SK-N-SH (cell line): ENCODE measurements at regions not wholly inside any gene's neighbourhood (a gene's known extent, or its start where the extent isn't known, plus 50 kb on each side); places are given as distances from the start of the nearest gene placed in this dataset.

Experiments
- CTCF ChIA-PET: fragments of 300-600, 350-600 bp; formaldehyde crosslinking; extraction: SDS; loops from one replicate; lab custom pipeline; 2021; lab: Yijun Ruan, JAX
- POLR2A ChIA-PET: fragments of 350-600 bp; sonication (Branson Sonifier 250); formaldehyde crosslinking; extraction: SDS; loops from one replicate; lab custom pipeline; 2020; ENCODE audit warnings: antibody characterized with exemption, inconsistent platforms; lab: Yijun Ruan, JAX
- DNase-seq: peaks from one replicate; pipeline ENCODE4 v3.0.0; 2012
- H2AFZ ChIP-seq: fragments of 200-600 bp; sonication (generic); 2 replicates; pipeline ENCODE4 v1.8.1; 2016; ENCODE audit warnings: antibody characterized with exemption, mild to moderate bottlenecking, low read depth
- H3F3A ChIP-seq: fragments of 200-600 bp; sonication (generic); replicated peaks from 2 replicates; pipeline ENCODE3; 2016; ENCODE audit warnings: antibody characterized with exemption, mild to moderate bottlenecking; ENCODE audit not compliant: insufficient read depth
- H3K27ac ChIP-seq, 2 experiments: fragments of 200-500 bp in 1 of 2; fragments of 200-600 bp in 1 of 2; sonication (Bioruptor generic) in 1 of 2; sonication (generic), shearing (Covaris generic) in 1 of 2; 2 replicates each; pipeline versions ENCODE4 v1.5.1 to v1.6.1; 2014 to 2016; ENCODE audit warnings: low read depth in 2 of 2, inconsistent platforms in 1 of 2, low read length in 1 of 2, mild to moderate bottlenecking in 1 of 2, mixed read lengths in 1 of 2
- H3K27me3 ChIP-seq: fragments of 200-600 bp; sonication (generic), shearing (Covaris generic); 2 replicates; pipeline ENCODE4 v1.6.1; 2016; ENCODE audit warnings: mixed run types; ENCODE audit not compliant: insufficient read depth
- H3K36me3 ChIP-seq, 2 experiments: fragments of 200-500 bp in 1 of 2; fragments of 200-600 bp in 1 of 2; sonication (Bioruptor generic) in 1 of 2; sonication (generic) in 1 of 2; replicated peaks in 1 of 2; 2 replicates each; pipeline versions ENCODE3 to v1.5.1; 2014 to 2016; ENCODE audit warnings: low read length in 1 of 2, mild to moderate bottlenecking in 1 of 2; ENCODE audit not compliant: insufficient read depth in 2 of 2, control insufficient read depth in 1 of 2
- H3K4me1 ChIP-seq, 2 experiments: fragments of 200-500 bp in 1 of 2; fragments of 200-600 bp in 1 of 2; sonication (Bioruptor generic) in 1 of 2; sonication (generic), shearing (Covaris generic) in 1 of 2; 2 replicates each; pipeline versions ENCODE4 v1.5.1 to v1.6.1; 2014 to 2016; ENCODE audit warnings: low read depth in 1 of 2, low read length in 1 of 2, mixed run types in 1 of 2; ENCODE audit not compliant: insufficient read depth in 2 of 2, control insufficient read depth in 1 of 2
- H3K4me2 ChIP-seq: fragments of 200-600 bp; sonication (generic), shearing (Covaris generic); 2 replicates; pipeline ENCODE4 v1.6.1; 2017; ENCODE audit warnings: mixed run types
- H3K4me3 ChIP-seq, 2 experiments: fragments of 200-500 bp in 1 of 2; fragments of 200-600 bp in 1 of 2; sonication (Bioruptor generic) in 1 of 2; sonication (generic), shearing (Covaris generic) in 1 of 2; 2 replicates each; pipeline versions ENCODE4 v1.5.1 to v1.8.1; 2014 to 2016; ENCODE audit warnings: low read depth in 2 of 2, inconsistent platforms in 1 of 2, low read length in 1 of 2, mild to moderate bottlenecking in 1 of 2, mixed read lengths in 1 of 2, moderate library complexity in 1 of 2
- H3K79me2 ChIP-seq: fragments of 200-600 bp; sonication (generic); 2 replicates; pipeline ENCODE4 v1.8.1; 2017; ENCODE audit warnings: mild to moderate bottlenecking; ENCODE audit not compliant: insufficient read depth
- H3K9ac ChIP-seq: fragments of 200-600 bp; sonication (generic); 2 replicates; pipeline ENCODE4 v1.6.1; 2017; ENCODE audit warnings: mixed run types
- H3K9me2 ChIP-seq: fragments of 200-600 bp; sonication (generic); 2 replicates; pipeline ENCODE4 v1.6.1; 2017; ENCODE audit warnings: mixed run types
- H3K9me3 ChIP-seq: fragments of 200-600 bp; sonication (generic); 2 replicates; pipeline ENCODE4 v1.6.1; 2017; ENCODE audit warnings: mixed run types, mild to moderate bottlenecking, moderate library complexity
- H4K20me1 ChIP-seq: fragments of 200-600 bp; sonication (generic); 2 replicates; pipeline ENCODE4 v1.6.1; 2017; ENCODE audit warnings: mild to moderate bottlenecking, mixed run types; ENCODE audit not compliant: insufficient read depth
- EP300 ChIP-seq, 2 experiments: IDR thresholded peaks; 2 replicates each; pipeline versions ENCODE4 v1.4.0 to v1.6.1; 2012; ENCODE audit warnings: borderline replicate concordance in 1 of 2, low read depth in 1 of 2, low read length in 1 of 2
- FOSL2 ChIP-seq: IDR thresholded peaks from 2 replicates; pipeline ENCODE4 v1.4.0; 2012; ENCODE audit warnings: low read depth, mild to moderate bottlenecking, moderate library complexity, borderline replicate concordance
- GABPA ChIP-seq: IDR thresholded peaks from 2 replicates; pipeline ENCODE4 v1.4.0; 2012; ENCODE audit warnings: low read depth, mild to moderate bottlenecking
- GATA2 ChIP-seq: sonication (generic); formaldehyde crosslinking; IDR thresholded peaks from 2 replicates; pipeline ENCODE4 v1.5.0; 2020; ENCODE audit warnings: mild to moderate bottlenecking, missing genetic modification reagents
- MXI1 ChIP-seq: IDR thresholded peaks from 2 replicates; pipeline ENCODE4 v1.6.1; 2012; ENCODE audit warnings: mild to moderate bottlenecking, low read depth, low read length, improper control_type of control experiment
- NFIC ChIP-seq: IDR thresholded peaks from 2 replicates; pipeline ENCODE4 v1.4.0; 2012; ENCODE audit warnings: borderline replicate concordance
- NRF1 ChIP-seq: IDR thresholded peaks from 2 replicates; pipeline ENCODE4 v1.6.1; 2012; ENCODE audit warnings: low read depth, mild to moderate bottlenecking, low read length
- RAD21 ChIP-seq: IDR thresholded peaks from 2 replicates; pipeline ENCODE4 v1.6.1; 2012; ENCODE audit warnings: mild to moderate bottlenecking, low read length
- RCOR1 ChIP-seq: fragments of 150-350 bp; IDR thresholded peaks from 2 replicates; pipeline ENCODE4 v1.6.1; 2017; ENCODE audit warnings: antibody characterized with exemption, low read length
- SMC3 ChIP-seq: IDR thresholded peaks from 2 replicates; pipeline ENCODE4 v1.6.1; 2012; ENCODE audit warnings: low read depth, low read length, improper control_type of control experiment
- TCF12 ChIP-seq: IDR thresholded peaks from 2 replicates; pipeline ENCODE4 v1.4.0; 2012
- TEAD4 ChIP-seq: IDR thresholded peaks from 2 replicates; pipeline ENCODE4 v1.4.0; 2012; ENCODE audit warnings: mild to moderate bottlenecking, borderline replicate concordance; ENCODE audit not compliant: insufficient read depth
- ZBTB33 ChIP-seq: IDR thresholded peaks from 2 replicates; pipeline ENCODE4 v1.4.0; 2012; ENCODE audit warnings: low read depth, borderline replicate concordance
- WGBS: methylation state at CpG from one replicate; pipeline ENCODE4 v1.1.6; 2017; ENCODE audit warnings: low lambda C conversion rate; 5-methylcytosine and 5-hydroxymethylcytosine counted together
- TF ChIP-seq, protein P1 (sequence below): IDR thresholded peaks from 2 replicates; pipeline ENCODE4 v1.4.0; 2012; ENCODE audit warnings: low read depth

DNA sequence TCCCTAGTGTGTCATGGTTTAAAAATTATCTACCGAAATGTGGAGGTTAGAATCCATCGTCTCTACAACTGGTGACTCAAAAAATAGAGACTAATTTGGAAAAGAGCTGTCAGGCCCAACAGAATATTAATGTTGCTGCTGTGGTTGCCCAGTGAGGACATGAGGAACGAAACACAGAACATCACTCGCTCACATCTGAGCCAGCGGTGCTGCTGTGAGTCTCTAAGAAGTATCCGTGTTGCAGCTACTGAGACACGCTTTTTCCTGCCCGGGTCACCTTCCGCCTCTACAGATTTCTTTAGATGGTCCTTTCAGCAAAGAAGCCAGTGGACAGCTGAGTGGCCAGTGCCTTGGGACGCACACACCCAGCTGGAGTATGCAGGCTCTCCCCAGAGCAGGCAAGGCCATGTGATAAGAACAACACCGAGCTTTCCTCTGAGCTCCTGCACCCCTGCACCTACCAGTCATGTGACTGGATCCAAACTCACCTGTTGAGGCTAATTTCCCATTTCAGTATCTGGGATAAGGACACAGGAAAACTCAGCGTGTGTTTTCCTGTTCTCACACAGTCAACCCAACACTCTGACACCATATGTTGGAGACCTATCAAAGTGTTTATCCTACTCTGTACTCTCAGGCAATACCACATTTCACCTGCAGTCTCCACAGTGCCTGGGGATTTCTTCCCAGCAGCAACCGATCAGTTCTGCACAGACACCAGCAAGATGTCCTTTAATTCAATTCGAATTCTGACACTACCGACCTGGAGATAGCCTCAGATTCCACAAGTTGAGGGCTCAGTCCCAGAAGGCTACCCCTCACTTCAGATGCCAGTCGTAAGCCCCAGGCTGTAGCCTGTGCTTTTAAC lies 119.0 kb upstream of the RPS6KA2 start (continued):
- no peak for TF ChIP-seq NFIC
- no peak for TF ChIP-seq FOSL2
- TF ChIP-seq RCOR1: no peak
- no peak for TF ChIP-seq TEAD4
- TF ChIP-seq TCF12: no peak
- TF ChIP-seq GABPA: no peak
- no peak for TF ChIP-seq NRF1

DNA sequence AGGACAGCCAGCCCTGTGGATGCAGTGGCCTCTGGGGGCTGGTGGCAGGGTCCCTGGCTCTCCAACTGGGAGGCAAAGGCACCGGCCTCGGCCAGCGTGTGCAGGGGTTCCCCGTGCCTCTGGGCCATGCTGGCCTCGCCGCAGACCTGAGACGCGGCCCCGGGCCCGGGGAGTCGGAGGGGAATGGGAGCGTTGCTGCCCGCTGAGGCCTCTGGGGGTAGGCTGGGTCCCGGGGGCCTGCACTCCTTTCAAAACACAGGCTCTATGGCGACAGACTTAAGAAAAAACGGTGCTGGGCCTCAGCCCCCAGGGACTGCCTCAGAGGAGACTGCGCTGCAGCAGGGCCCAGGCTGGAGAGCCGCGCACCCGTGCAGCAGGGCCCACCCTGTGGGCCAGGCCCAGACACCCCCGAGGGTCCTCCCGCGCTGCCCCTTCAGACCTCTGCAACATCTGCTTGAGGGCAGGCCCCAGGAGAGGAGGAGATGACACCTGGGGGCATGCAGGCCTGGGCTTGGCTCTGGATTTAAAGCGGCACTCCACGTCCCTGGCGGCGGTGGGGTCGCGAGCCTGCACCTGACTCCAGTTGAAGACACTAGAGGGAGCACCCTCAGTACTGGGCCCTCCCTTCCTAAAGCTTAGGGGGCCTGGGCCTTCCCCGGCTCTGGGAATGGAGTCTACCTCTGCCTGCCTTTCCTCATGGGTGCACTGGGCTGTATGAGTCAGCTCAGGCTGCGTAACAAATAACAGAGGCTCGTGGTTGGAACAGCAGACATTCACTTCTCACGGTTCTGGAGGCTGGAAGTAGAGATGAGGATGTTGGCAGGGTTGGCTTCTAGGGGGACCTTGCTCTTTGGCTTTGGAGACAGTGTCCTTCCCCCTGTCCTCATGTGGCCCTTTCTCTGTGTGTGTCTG lies 117.4 kb upstream of the RPS6KA2 start:
- no peaks in the 10 kb centered on the region for H4K20me1 ChIP-seq
- H3K79me2 ChIP-seq: no peaks in the 10 kb centered on the region
- H3K27ac ChIP-seq: no peak overlapping the region
- H3F3A ChIP-seq: no peaks in the 10 kb centered on the region
- no peak for DNase-seq
- CTCF ChIA-PET: no interaction called here
- no peaks in the 10 kb centered on the region for H3K9me3 ChIP-seq
- POLR2A ChIA-PET: no interaction called here
- H3K9ac ChIP-seq: no peak overlapping the region
- WGBS: 89% methylated on average over 14 of the region's 33 CpGs
- no peaks in the 10 kb centered on the region for H3K9me2 ChIP-seq
- no peaks in the 10 kb centered on the region for H3K27me3 ChIP-seq
- no peak overlapping the region for H3K4me3 ChIP-seq
- H3K36me3 ChIP-seq: no peaks in the 10 kb centered on the region
- TF ChIP-seq EP300 (IDR thresholded peaks at IDR 0.05; ENCODE audit: borderline replicate concordance in 1 of 2, low read depth in 1 of 2, low read length in 1 of 2): no peak
- no peak overlapping the region for H2AFZ ChIP-seq
- no peak overlapping the region for H3K4me2 ChIP-seq
- H3K4me1 ChIP-seq: peaks cover 0 to 16% of the 10 kb centered on the region in 2 experiments; a peak in 1 of 4 replicates

DNA sequence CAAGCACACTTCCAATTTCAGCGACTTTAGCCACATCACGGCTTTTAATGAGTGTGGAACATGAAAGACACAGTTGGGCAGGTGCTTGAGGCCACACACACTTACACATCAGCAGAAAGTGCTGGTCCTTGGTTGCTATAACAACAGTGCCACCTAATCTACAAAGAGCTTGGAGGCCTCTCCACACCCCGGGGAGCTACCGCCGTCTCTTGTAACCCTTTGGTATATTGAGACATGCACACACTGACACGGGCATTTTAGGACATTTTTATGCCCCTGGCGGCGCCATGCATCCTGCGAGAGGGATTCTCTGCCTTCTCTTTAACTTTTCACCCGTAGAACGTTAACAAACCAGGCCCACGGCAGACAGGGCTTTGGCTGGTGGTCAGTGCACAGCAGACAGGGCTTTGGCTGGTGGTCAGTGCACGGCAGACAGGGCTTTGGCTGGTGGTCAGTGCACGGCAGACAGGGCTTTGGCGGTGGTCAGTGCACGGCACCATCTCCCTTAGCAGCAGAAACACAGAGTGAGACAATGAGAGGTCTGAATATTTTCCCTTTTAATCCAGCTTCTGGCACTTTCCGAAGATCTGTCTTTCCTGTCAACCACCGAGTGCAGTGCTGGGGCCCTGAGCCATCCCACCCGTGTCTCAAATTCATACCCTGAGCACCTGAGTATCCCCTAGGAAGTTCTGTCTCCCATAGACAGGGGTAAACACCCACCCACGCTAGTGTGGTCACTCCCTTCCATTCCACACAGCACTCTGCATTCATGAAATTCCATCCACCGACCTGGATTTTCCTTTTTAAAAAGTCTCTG lies 116.6 kb upstream of the RPS6KA2 start:
- Histone ChIP-seq H3K27me3 (no peaks in the 10 kb centered on the region), H3F3A (no peaks in the 10 kb centered on the region), H3K27ac (no peak overlapping the region), H3K4me3 (no peak overlapping the region), H3K4me1 (peaks cover 0 to 16% of the 10 kb centered on the region in 2 experiments; a peak in 1 of 4 replicates), H3K9me2 (no peaks in the 10 kb centered on the region), H4K20me1 (no peaks in the 10 kb centered on the region), H3K36me3 (no peaks in the 10 kb centered on the region), H3K9ac (no peak overlapping the region), H3K9me3 (no peaks in the 10 kb centered on the region), H3K79me2 (no peaks in the 10 kb centered on the region), H2AFZ (no peak overlapping the region), H3K4me2 (no peak overlapping the region)
- no peak for DNase-seq
- POLR2A ChIA-PET: no interaction called here
- CTCF ChIA-PET: no interaction called here
- WGBS: 80% methylated on average over 20 of the region's 21 CpGs
- TF ChIP-seq RAD21 (no peak), MXI1 (no peak), GATA2 (CRISPR knock-in tag) (no peak), SMC3 (no peak), ZBTB33 (no peak), GABPA (no peak)
- TF ChIP-seq, protein P1, sequence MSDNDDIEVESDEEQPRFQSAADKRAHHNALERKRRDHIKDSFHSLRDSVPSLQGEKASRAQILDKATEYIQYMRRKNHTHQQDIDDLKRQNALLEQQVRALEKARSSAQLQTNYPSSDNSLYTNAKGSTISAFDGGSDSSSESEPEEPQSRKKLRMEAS: no peak
